NB4 (cell line): ENCODE measurements at regions not wholly inside any gene's neighbourhood (a gene's known extent, or its start where the extent isn't known, plus 50 kb on each side); places are given as distances from the start of the nearest gene placed in this dataset.
A peak's percentile ranks its signal among the peaks of the same experiment; 100 is the strongest.

Experiments
- DNase-seq: peaks from one replicate; pipeline ENCODE4 v3.0.0; 2010; ENCODE audit warnings: low read depth
- H3K4me3 ChIP-seq: one replicate; pipeline ENCODE4 v1.5.1; 2011; ENCODE audit warnings: mild to moderate bottlenecking, low read depth, low read length, moderate library complexity
- CTCF ChIP-seq: IDR thresholded peaks from one replicate; pipeline ENCODE4 v1.5.1; 2012; ENCODE audit warnings: low read depth, low read length
- MAX ChIP-seq: IDR thresholded peaks from 2 replicates; pipeline ENCODE4 v1.6.1; 2011; ENCODE audit warnings: low read depth, low read length
- MYC ChIP-seq: IDR thresholded peaks from 2 replicates; pipeline ENCODE4 v1.6.1; 2011; ENCODE audit warnings: low read depth, low read length
- POLR2A ChIP-seq: IDR thresholded peaks from 2 replicates; pipeline ENCODE4 v1.6.1; 2011; ENCODE audit warnings: mild to moderate bottlenecking; ENCODE audit not compliant: insufficient read length; ENCODE audit errors: extremely low read depth

- DNase-seq: no peak
- TF ChIP-seq CTCF: no peak
- TF ChIP-seq MAX: no peak
- no peak for TF ChIP-seq POLR2A
- TF ChIP-seq MYC: no peak
- no peak overlapping the region for H3K4me3 ChIP-seq
These were observed 177.3 kb upstream of the SPEF2 start for GRCh38 chr5:35440409-35440808.

- DNase-seq: no peak
- H3K4me3 ChIP-seq: no peak overlapping the region
- no peak for TF ChIP-seq MYC
- TF ChIP-seq POLR2A: no peak
- TF ChIP-seq CTCF: no peak
- TF ChIP-seq MAX: no peak
These were observed 178.9 kb upstream of the SPEF2 start for GRCh38 chr5:35438786-35439185.

GRCh38 chr5:35438288-35438687 is 179.4 kb upstream of the SPEF2 start:
- no peak overlapping the region for H3K4me3 ChIP-seq
- no peak for TF ChIP-seq MYC
- TF ChIP-seq POLR2A: no peak
- no peak for TF ChIP-seq CTCF
- TF ChIP-seq MAX: no peak
- peak; percentile 33 for DNase-seq

- DNase-seq: peak; percentile 58
- no peak overlapping the region for H3K4me3 ChIP-seq
- TF ChIP-seq CTCF (peak; percentile 63), MAX (no peak)
These were observed 181.1 kb upstream of the SPEF2 start for GRCh38 chr5:35436400-35437057.

GRCh38 chr5:35430381-35431162 is 187.1 kb upstream of the SPEF2 start:
- DNase-seq: no peak
- H3K4me3 ChIP-seq: no peak overlapping the region
- no peak for TF ChIP-seq MYC
- no peak for TF ChIP-seq CTCF
- no peak for TF ChIP-seq MAX
- TF ChIP-seq POLR2A: no peak
